OCI-LY3 (cell line): ENCODE measurements at regions not wholly inside any gene's neighbourhood (a gene's known extent, or its start where the extent isn't known, plus 50 kb on each side); places are given as distances from the start of the nearest gene placed in this dataset.

ENCODE experiments used
- H2AFZ ChIP-seq: fragments of 200-600, 300-600 bp; shearing (Covaris generic); 2 replicates; pipeline ENCODE4 v1.6.0; 2014; ENCODE audit warnings: antibody characterized with exemption, low read depth, low read length
- H3K27ac ChIP-seq: fragments of 200-600, 300-600 bp; sonication (generic); 2 replicates; pipeline ENCODE4 v1.5.1; 2014; ENCODE audit warnings: mild to moderate bottlenecking, low read length, moderate library complexity, mixed read lengths
- H3K27me3 ChIP-seq: fragments of 200-600, 300-600 bp; sonication (generic); 2 replicates; pipeline ENCODE4 v1.6.1; 2014; ENCODE audit warnings: low read depth, low read length, mixed read lengths
- H3K36me3 ChIP-seq: fragments of 200-600, 300-600 bp; sonication (generic); replicated peaks from 2 replicates; pipeline ENCODE3; 2014; ENCODE audit warnings: low read depth, low read length, mixed read lengths
- H3K4me1 ChIP-seq: fragments of 300-600, 200-600 bp; sonication (generic); 2 replicates; pipeline ENCODE4 v1.6.1; 2014; ENCODE audit warnings: low read length, mixed read lengths
- H3K4me2 ChIP-seq: fragments of 200-600, 300-600 bp; sonication (generic); 2 replicates; pipeline ENCODE4 v1.6.1; 2014; ENCODE audit warnings: low read length, mixed read lengths
- H3K4me3 ChIP-seq: fragments of 300-600, 200-600 bp; sonication (generic); 2 replicates; pipeline ENCODE4 v1.5.1; 2014; ENCODE audit warnings: antibody characterized with exemption, mild to moderate bottlenecking, low read length, moderate library complexity
- H3K79me2 ChIP-seq: fragments of 300-600, 200-600 bp; shearing (Covaris generic); 2 replicates; pipeline ENCODE4 v1.6.1; 2014; ENCODE audit warnings: mild to moderate bottlenecking, low read length, mixed read lengths
- H3K9ac ChIP-seq: fragments of 300-600, 200-600 bp; shearing (Covaris generic); 2 replicates; pipeline ENCODE4 v1.6.0; 2014; ENCODE audit warnings: mild to moderate bottlenecking, low read length, moderate library complexity
- H3K9me3 ChIP-seq: fragments of 200-600, 300-600 bp; shearing (Covaris generic); 2 replicates; pipeline ENCODE4 v1.6.1; 2014; ENCODE audit warnings: low read length, mixed read lengths; ENCODE audit not compliant: insufficient read depth
- H4K20me1 ChIP-seq: fragments of 200-600, 300-600 bp; sonication (generic); 2 replicates; pipeline ENCODE4 v1.6.1; 2016; ENCODE audit warnings: low read length, mixed read lengths; ENCODE audit not compliant: insufficient read depth
- EZH2phosphoT487 ChIP-seq: fragments of 200-600 bp; shearing (Covaris generic); IDR thresholded peaks from 2 replicates; pipeline ENCODE4 v1.6.1; 2018; ENCODE audit warnings: antibody characterized with exemption, mixed run types, low read depth
- TF ChIP-seq, protein P1 (sequence below): fragments of 200-600, 300-600 bp; sonication (generic); IDR thresholded peaks from 2 replicates; pipeline ENCODE4 v1.5.1; 2014; ENCODE audit warnings: antibody characterized with exemption, low read length, low read depth

DNA sequence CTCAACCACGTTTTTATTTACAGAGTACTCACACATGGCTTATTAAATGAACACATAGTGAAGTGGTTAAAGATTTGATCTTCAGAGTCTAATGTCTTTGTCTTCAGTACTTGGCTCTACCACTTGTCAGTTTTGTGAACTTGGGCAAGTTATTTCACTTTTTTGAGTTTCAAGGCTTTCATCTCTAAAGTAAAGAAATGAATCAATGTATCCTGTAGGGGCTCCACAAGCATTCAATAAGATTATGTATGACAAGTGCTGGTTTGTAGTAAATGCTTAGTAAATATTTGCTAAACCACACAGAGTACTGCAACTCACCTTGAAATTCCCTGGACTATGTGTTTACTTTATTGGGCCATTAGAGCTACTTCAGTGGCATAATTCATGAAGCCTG, 446.0 kb upstream of the GOT2 start:
- Histone ChIP-seq H4K20me1 (no peaks in the 10 kb centered on the region), H3K4me2 (no peak overlapping the region), H3K27me3 (no peaks in the 10 kb centered on the region), H3K9ac (no peak overlapping the region), H3K4me1 (0 out of 2 replicates have a peak, but pooled peaks cover 3% of the 10 kb centered on the region), H3K36me3 (no peaks in the 10 kb centered on the region), H3K9me3 (no peaks in the 10 kb centered on the region), H3K4me3 (no peak overlapping the region), H3K27ac (no peak overlapping the region), H3K79me2 (no peaks in the 10 kb centered on the region), H2AFZ (no peak overlapping the region)
- TF ChIP-seq EZH2phosphoT487, result no peak
- TF ChIP-seq, protein P1, sequence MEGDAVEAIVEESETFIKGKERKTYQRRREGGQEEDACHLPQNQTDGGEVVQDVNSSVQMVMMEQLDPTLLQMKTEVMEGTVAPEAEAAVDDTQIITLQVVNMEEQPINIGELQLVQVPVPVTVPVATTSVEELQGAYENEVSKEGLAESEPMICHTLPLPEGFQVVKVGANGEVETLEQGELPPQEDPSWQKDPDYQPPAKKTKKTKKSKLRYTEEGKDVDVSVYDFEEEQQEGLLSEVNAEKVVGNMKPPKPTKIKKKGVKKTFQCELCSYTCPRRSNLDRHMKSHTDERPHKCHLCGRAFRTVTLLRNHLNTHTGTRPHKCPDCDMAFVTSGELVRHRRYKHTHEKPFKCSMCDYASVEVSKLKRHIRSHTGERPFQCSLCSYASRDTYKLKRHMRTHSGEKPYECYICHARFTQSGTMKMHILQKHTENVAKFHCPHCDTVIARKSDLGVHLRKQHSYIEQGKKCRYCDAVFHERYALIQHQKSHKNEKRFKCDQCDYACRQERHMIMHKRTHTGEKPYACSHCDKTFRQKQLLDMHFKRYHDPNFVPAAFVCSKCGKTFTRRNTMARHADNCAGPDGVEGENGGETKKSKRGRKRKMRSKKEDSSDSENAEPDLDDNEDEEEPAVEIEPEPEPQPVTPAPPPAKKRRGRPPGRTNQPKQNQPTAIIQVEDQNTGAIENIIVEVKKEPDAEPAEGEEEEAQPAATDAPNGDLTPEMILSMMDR, result no peak

DNA sequence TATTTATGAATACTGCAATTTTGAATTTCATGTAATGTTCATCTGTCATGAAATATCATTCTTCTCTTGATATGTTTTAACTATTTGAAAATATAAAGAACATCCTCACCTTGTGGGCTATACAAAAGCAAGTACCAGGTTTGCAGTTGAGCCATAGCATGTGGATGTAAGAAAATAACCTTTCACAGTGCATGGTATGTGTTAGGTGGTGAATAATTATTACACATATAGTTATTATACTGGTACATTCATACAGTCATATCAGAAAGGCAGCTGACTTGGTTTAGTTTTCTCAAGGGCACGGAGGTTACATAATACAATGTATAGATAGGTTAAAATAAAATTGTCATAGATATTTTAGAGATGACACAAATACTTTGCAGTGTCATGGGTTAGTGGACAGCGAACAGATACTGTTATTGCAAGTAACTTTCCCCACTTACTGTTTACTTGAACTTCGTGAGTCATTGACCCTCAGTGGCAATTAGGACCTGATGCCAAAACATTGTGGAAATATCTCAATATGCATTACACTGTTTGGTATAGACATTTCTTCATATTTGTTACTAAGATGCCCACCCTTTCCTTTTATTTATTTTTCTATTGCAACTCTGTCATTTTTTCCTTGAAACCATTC, 445.4 kb upstream of the GOT2 start:
- Histone ChIP-seq H3K27me3 (no peaks in the 10 kb centered on the region), H3K4me2 (no peak overlapping the region), H3K36me3 (no peaks in the 10 kb centered on the region), H3K9ac (no peak overlapping the region), H3K9me3 (no peaks in the 10 kb centered on the region), H3K27ac (no peak overlapping the region), H3K4me1 (0 out of 2 replicates have a peak, but pooled peaks cover 3% of the 10 kb centered on the region), H4K20me1 (no peaks in the 10 kb centered on the region), H2AFZ (no peak overlapping the region), H3K79me2 (no peaks in the 10 kb centered on the region), H3K4me3 (no peak overlapping the region)
- TF ChIP-seq, protein P1, result no peak
- no peak for TF ChIP-seq EZH2phosphoT487

DNA sequence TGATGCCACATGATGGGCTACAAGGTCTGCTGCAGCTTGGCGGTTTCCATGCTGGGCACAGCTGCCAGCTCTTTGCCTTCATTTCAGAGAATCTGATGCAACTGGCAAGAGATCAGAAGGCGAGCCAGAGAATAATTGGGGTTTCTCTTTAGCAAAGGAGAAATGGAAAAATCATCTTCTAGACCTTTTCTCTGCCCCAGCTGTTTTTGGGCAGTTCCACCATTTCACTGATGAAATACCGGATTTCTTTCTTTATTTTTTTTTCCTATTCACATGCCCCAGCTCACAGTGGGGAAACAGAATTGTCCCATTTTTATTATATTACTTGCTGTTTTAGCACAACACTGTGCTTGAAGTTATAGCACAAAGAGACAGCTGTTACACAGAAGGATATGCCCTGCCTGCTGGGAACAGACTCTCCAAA, 439.3 kb upstream of the GOT2 start:
- H3K79me2 ChIP-seq, result no peaks in the 10 kb centered on the region
- H3K36me3 ChIP-seq, result no peaks in the 10 kb centered on the region
- no peak overlapping the region for H3K4me3 ChIP-seq
- H2AFZ ChIP-seq, result no peak overlapping the region
- H3K9ac ChIP-seq, result no peak overlapping the region
- H3K27me3 ChIP-seq, result peaks cover under 1% of the 10 kb centered on the region; the same call in 1 of the 2 replicates
- no peaks in the 10 kb centered on the region for H3K9me3 ChIP-seq
- no peak overlapping the region for H3K27ac ChIP-seq
- H3K4me2 ChIP-seq, result no peak overlapping the region
- TF ChIP-seq, protein P1, result no peak
- no peak for TF ChIP-seq EZH2phosphoT487
- H3K4me1 ChIP-seq, result no peaks in the 10 kb centered on the region
- no peaks in the 10 kb centered on the region for H4K20me1 ChIP-seq

DNA sequence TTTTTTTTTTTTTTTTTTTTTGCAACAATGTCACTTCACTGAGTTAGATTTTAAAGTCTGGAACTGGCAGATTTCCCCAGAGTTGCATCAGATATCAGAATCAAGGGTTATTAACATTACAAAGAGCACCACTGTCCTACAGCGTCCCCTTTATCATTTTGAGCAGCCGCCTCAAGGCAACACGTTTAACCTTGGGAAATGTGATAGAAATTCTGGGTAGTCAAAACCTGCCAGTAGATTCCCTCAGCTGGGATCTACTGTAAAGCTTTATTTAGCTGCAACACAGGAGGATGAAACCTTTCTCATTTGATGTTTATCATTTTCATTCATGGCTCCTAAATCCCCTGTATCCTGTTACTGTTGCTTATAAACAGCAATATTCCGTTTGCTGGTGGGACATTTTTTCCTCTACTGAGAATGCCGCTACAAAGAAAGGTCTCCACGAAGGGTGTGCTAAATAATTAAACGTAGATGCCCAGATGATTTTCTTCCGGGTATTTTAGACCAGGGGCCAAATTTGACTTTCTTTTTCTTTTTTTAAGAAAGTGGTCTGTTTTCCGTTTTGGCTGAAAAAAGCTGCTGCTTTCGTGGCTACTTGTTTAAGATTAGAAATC, 436.1 kb upstream of the GOT2 start:
- H3K27ac ChIP-seq, result no peak overlapping the region
- H2AFZ ChIP-seq, result no peak overlapping the region
- no peak overlapping the region for H3K4me2 ChIP-seq
- no peak overlapping the region for H3K9ac ChIP-seq
- H4K20me1 ChIP-seq, result no peaks in the 10 kb centered on the region
- no peaks in the 10 kb centered on the region for H3K9me3 ChIP-seq
- no peaks in the 10 kb centered on the region for H3K36me3 ChIP-seq
- H3K4me3 ChIP-seq, result no peak overlapping the region
- no peaks in the 10 kb centered on the region for H3K79me2 ChIP-seq
- no peaks in the 10 kb centered on the region for H3K4me1 ChIP-seq
- TF ChIP-seq EZH2phosphoT487, result no peak
- TF ChIP-seq, protein P1, result no peak
- H3K27me3 ChIP-seq, result peaks cover 6% of the 10 kb centered on the region
